Left lung (tissue), 4 donors: ENCODE measurements at regions not wholly inside any gene's neighbourhood (a gene's known extent, or its start where the extent isn't known, plus 50 kb on each side); places are given as distances from the start of the nearest gene placed in this dataset.
A peak's percentile ranks its signal among the peaks of the same experiment; 100 is the strongest.

Source experiments
- ATAC-seq: fragments of 200-7000 bp; cut with Tn5 transposase; one replicate; pipeline ENCODE4 v1.9.1; 2020; ENCODE audit warnings: moderate library complexity
- DNase-seq, 4 donors: peaks; one replicate each; pipeline ENCODE4 v3.0.0-alpha.2; 2013 to 2020
- H3K27ac ChIP-seq, 2 donors: fragments of 200-600 bp; sonication (generic) in 1 of 2; one replicate each; pipeline versions ENCODE4 v1.5.0 to v1.8.0; 2020 to 2021
- H3K27me3 ChIP-seq, 2 donors: fragments of 200-600 bp; sonication (generic) in 1 of 2; one replicate each; pipeline versions ENCODE4 v1.5.0 to v1.8.0; 2020 to 2021
- H3K36me3 ChIP-seq, 2 donors: fragments of 200-600 bp; sonication (generic) in 1 of 2; one replicate each; pipeline versions ENCODE4 v1.5.0 to v1.8.0; 2020 to 2021
- H3K4me1 ChIP-seq, 2 donors: fragments of 200-600 bp; one replicate each; pipeline ENCODE4 v1.8.0; 2021
- H3K4me3 ChIP-seq, 2 donors: fragments of 200-600 bp; sonication (generic) in 1 of 2; one replicate each; pipeline versions ENCODE4 v1.5.0 to v1.8.0; 2020 to 2021; ENCODE audit warnings: mild to moderate bottlenecking in 1 of 2
- H3K9me3 ChIP-seq, 2 donors: fragments of 200-600 bp; sonication (generic) in 1 of 2; one replicate each; pipeline versions ENCODE4 v1.5.0 to v1.8.0; 2020 to 2021
- intact Hi-C, 2 donors: fragments of 100-400 bp; cut with DNase I; formaldehyde crosslinking; loops; one replicate each; pipeline versions ENCODE4 v1.11.2 to v1.14.2; 2022
- TF ChIP-seq, protein P1 (sequence below), 2 donors: fragments of 200-600 bp; sonication (generic) in 1 of 2; IDR thresholded peaks; one replicate each; pipeline versions ENCODE4 v1.5.0 to v1.8.0; 2021; ENCODE audit warnings: antibody characterized with exemption in 2 of 2
- donor health status: DM: no; HTN: yes; CAD: no.
- donor health status: DM: no; HTN: no; CAD: no.

- peaks cover 0 to 6% of the 10 kb centered on the region in 2 donors for H3K4me1 ChIP-seq
- no peaks in the 10 kb centered on the region for H3K36me3 ChIP-seq
- no peak for ATAC-seq
- no peaks in the 10 kb centered on the region for H3K27me3 ChIP-seq
- H3K9me3 ChIP-seq = no peaks in the 10 kb centered on the region
- no peak for DNase-seq
- no peak overlapping the region for H3K27ac ChIP-seq
- intact Hi-C loops = no loop called here
- no peak overlapping the region for H3K4me3 ChIP-seq
- TF ChIP-seq, protein P1, sequence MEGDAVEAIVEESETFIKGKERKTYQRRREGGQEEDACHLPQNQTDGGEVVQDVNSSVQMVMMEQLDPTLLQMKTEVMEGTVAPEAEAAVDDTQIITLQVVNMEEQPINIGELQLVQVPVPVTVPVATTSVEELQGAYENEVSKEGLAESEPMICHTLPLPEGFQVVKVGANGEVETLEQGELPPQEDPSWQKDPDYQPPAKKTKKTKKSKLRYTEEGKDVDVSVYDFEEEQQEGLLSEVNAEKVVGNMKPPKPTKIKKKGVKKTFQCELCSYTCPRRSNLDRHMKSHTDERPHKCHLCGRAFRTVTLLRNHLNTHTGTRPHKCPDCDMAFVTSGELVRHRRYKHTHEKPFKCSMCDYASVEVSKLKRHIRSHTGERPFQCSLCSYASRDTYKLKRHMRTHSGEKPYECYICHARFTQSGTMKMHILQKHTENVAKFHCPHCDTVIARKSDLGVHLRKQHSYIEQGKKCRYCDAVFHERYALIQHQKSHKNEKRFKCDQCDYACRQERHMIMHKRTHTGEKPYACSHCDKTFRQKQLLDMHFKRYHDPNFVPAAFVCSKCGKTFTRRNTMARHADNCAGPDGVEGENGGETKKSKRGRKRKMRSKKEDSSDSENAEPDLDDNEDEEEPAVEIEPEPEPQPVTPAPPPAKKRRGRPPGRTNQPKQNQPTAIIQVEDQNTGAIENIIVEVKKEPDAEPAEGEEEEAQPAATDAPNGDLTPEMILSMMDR (IDR thresholded peaks at IDR 0.05) = no peak
Observed at GRCh38 chr12:91278126-91278525, 95.5 kb upstream of the DCN start.

DNA sequence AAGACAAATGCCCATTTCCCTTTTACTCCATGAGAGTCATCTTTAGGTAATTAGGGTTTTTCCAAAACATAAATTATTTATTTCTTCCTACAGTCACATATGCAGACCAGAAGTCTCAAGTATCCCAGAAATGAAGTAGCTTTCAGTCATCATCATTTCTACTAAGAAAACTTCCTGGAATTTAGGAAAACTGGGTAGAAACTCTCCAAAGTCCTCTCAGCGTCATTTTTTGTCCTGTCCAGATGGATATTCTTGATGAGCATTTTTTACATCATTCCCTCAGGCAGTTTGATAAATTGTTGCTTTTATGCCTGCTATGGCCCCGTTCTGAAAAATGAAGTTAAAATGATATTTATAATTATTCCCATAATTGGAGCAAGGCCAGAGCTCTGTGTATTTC, 93.9 kb upstream of the DCN start:
- Histone ChIP-seq H3K36me3 (no peaks in the 10 kb centered on the region), H3K4me3 (no peak overlapping the region), H3K9me3 (no peaks in the 10 kb centered on the region), H3K27ac (no peak overlapping the region), H3K4me1 (peaks cover 3 to 9% of the 10 kb centered on the region in 2 donors), H3K27me3 (no peaks in the 10 kb centered on the region)
- intact Hi-C loops = no loop called here
- TF ChIP-seq, protein P1 (IDR thresholded peaks at IDR 0.05) = no peak
- DNase-seq = no peak
- ATAC-seq = no peak

- TF ChIP-seq, protein P1 (IDR thresholded peaks at IDR 0.05) = no peak
- DNase-seq (no peak), ATAC-seq (no peak)
- Histone ChIP-seq H3K4me3 (no peak overlapping the region), H3K27me3 (no peaks in the 10 kb centered on the region), H3K27ac (peak overlapping the region; percentile 30 to 63), H3K4me1 (peaks cover 3 to 9% of the 10 kb centered on the region in 2 donors), H3K9me3 (no peaks in the 10 kb centered on the region), H3K36me3 (no peaks in the 10 kb centered on the region)
- intact Hi-C loops = no loop called here
Observed at GRCh38 chr12:91275321-91275720, 92.7 kb upstream of the DCN start.

GRCh38 chr12:91274916-91275315, 92.3 kb upstream of the DCN start:
- DNase-seq = peak in 2 of 4 donors; percentile 73 to 85

DNA sequence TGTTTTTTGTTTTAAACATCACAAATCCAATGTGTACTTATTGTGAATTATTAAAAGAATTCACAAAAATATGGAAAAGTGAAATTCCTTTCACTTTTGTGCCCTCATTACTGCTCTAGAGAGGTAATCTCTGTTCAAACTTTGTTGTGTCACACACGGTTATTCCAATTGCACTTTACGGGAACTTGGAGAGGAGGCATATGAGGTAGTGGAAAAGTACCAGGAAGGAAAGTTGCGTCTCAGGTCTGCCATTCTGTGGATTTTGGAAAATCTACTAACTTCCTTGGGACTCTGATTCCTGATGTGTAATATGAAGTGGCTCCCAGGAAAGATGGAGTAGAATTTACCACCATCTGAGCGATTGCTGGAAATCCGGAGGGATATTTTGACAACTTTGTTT, 90.9 kb upstream of the DCN start:
- no peak for DNase-seq
- Histone ChIP-seq H3K4me3 (no peak overlapping the region), H3K27ac (peak overlapping the region; percentile 51 to 63), H3K27me3 (no peaks in the 10 kb centered on the region), H3K4me1 (peaks cover 3 to 9% of the 10 kb centered on the region in 2 donors), H3K9me3 (no peaks in the 10 kb centered on the region), H3K36me3 (no peaks in the 10 kb centered on the region)
- ATAC-seq = peak; percentile 75
- TF ChIP-seq, protein P1 (IDR thresholded peaks at IDR 0.05) = no peak
- intact Hi-C loops = no loop called here

More at GRCh38 chr12:91274916-91275315, 92.3 kb upstream of the DCN start:
- H3K36me3 ChIP-seq = no peaks in the 10 kb centered on the region
- no peaks in the 10 kb centered on the region for H3K27me3 ChIP-seq
- TF ChIP-seq, protein P1 (IDR thresholded peaks at IDR 0.05) = no peak
- intact Hi-C loops = no loop called here
- peak overlapping the region; percentile 30 to 63 for H3K27ac ChIP-seq
- H3K4me3 ChIP-seq = no peak overlapping the region
- no peaks in the 10 kb centered on the region for H3K9me3 ChIP-seq
- peak; percentile 49 for ATAC-seq
- H3K4me1 ChIP-seq = peaks cover 3 to 9% of the 10 kb centered on the region in 2 donors
